ENCODE measurements at regions not wholly inside any gene's neighbourhood (a gene's known extent, or its start where the extent isn't known, plus 50 kb on each side); places are given as distances from the start of the nearest gene placed in this dataset.

DNA sequence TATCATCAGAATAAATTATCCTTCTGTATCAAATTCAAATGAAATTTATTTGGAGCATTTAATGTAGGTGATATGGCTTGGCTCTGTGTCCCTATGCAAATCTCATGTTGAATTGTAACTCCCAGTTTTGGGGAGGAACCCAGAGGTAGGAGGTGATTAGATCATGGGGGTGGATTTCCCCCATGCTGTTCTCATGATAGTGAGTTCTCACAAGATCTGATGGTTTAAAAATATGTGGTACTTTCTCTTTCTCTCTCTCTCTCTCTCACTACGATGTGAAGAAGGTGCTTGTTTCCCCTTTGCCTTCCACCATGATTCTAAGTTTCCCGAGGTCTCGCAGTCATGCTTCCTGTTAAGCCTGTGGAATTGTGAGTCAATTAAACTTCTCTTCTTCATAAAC lies 678.4 kb upstream of the RGMB start:
- Histone ChIP-seq H3K27me3 (replicated peaks; ENCODE audit: insufficient read depth) (no peaks in the 10 kb centered on the region), H3K4me3 (no peak overlapping the region), H3K9me3 (no peaks in the 10 kb centered on the region), H3K36me3 (no peaks in the 10 kb centered on the region), H3K4me1 (ENCODE audit: control insufficient read depth in 1 of 2, low read depth in 2 of 2) (no peaks in the 10 kb centered on the region), H3K27ac (no peak overlapping the region)
- TF ChIP-seq, protein P1, sequence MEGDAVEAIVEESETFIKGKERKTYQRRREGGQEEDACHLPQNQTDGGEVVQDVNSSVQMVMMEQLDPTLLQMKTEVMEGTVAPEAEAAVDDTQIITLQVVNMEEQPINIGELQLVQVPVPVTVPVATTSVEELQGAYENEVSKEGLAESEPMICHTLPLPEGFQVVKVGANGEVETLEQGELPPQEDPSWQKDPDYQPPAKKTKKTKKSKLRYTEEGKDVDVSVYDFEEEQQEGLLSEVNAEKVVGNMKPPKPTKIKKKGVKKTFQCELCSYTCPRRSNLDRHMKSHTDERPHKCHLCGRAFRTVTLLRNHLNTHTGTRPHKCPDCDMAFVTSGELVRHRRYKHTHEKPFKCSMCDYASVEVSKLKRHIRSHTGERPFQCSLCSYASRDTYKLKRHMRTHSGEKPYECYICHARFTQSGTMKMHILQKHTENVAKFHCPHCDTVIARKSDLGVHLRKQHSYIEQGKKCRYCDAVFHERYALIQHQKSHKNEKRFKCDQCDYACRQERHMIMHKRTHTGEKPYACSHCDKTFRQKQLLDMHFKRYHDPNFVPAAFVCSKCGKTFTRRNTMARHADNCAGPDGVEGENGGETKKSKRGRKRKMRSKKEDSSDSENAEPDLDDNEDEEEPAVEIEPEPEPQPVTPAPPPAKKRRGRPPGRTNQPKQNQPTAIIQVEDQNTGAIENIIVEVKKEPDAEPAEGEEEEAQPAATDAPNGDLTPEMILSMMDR (IDR thresholded peaks at IDR 0.05), result no peak
- DNase-seq (ENCODE audit: low spot score) (no peak), ATAC-seq (ENCODE audit: insufficient number of reproducible peaks, low FRiP score, low read depth) (no peak)

DNA sequence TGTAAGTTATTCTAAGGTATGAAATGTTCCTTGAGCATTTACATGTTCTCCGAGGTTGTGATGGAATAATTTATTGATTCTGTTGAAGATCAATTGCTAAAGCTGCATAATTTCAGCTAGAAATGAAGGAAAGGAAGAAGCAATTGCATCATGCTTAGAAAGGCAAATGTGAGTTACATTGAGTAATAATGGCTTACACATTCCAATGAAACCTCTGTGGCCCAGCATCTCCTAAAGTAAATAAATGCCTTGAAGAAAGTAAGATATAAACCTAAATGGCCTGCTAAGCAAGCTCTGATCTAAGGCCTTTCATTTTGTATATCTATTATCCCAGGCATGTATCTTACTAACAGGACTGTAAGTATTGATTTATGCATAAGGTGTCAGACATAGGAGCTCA lies 677.3 kb upstream of the RGMB start:
- DNase-seq (ENCODE audit: low spot score), result no peak
- TF ChIP-seq, protein P1 (IDR thresholded peaks at IDR 0.05), result no peak
- no peak overlapping the region for H3K4me3 ChIP-seq
- no peak for ATAC-seq (ENCODE audit: insufficient number of reproducible peaks, low FRiP score, low read depth)
- H3K27ac ChIP-seq, result no peak overlapping the region
- no peaks in the 10 kb centered on the region for H3K4me1 ChIP-seq (ENCODE audit: control insufficient read depth in 1 of 2, low read depth in 2 of 2)
- H3K36me3 ChIP-seq, result no peaks in the 10 kb centered on the region
- no peaks in the 10 kb centered on the region for H3K9me3 ChIP-seq
- H3K27me3 ChIP-seq (replicated peaks; ENCODE audit: insufficient read depth), result no peaks in the 10 kb centered on the region

DNA sequence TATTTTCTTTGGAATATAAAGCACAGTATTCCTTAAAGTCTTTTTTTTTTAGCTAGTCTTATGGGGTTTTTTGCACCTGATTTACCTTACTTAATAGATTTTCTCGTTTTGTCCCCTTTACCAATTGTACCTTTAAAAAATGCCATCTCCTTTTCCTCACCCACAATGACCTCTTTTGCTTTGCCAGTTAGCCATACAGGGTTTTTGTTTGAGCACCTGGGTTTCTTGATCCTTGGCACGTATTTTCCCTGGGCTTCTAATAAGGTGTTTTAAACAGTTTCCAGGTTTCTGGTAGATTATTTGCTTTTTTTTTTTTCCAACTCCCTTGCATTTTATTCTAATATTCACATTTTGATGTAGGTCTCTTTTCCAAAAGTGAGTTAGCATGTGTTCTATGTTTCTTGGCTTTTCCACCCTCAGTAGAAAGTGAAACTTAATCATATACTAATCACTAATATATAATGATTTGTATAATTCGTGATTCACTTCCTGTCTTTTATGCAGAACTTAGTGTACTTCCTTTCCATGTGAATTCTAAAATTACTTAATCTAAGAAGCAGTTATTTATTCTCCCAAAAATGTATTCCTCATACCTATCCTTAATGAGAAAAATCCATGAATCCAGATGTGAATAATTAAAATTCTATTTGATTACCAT lies 673.9 kb upstream of the RGMB start:
- ATAC-seq (ENCODE audit: insufficient number of reproducible peaks, low FRiP score, low read depth), result no peak
- TF ChIP-seq, protein P1 (IDR thresholded peaks at IDR 0.05), result no peak
- no peak overlapping the region for H3K27ac ChIP-seq
- no peak overlapping the region for H3K4me3 ChIP-seq
- H3K4me1 ChIP-seq (ENCODE audit: control insufficient read depth in 1 of 2, low read depth in 2 of 2), result no peaks in the 10 kb centered on the region
- no peak for DNase-seq (ENCODE audit: low spot score)
- no peaks in the 10 kb centered on the region for H3K27me3 ChIP-seq (replicated peaks; ENCODE audit: insufficient read depth)
- H3K9me3 ChIP-seq, result no peaks in the 10 kb centered on the region
- H3K36me3 ChIP-seq, result no peaks in the 10 kb centered on the region

DNA sequence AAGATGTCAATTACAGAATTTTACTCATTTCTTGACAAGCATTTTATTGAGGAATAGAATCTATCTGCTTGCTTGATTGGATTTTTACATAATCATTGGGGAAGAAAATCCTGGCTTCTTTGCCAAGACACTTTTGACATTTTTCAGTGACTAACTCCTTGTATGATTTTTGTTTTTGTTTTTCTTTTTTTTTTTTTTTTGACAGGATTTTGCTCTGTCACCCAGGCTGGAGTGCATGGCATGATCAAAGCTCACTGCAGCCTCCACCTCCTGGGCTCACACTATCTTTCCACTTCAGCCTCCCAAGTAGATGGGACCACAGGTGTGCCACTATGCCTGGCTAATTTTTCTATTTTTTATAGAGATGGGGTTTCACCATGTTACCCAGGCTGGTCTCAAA lies 672.3 kb upstream of the RGMB start:
- no peaks in the 10 kb centered on the region for H3K9me3 ChIP-seq
- no peak overlapping the region for H3K4me3 ChIP-seq
- no peak for DNase-seq (ENCODE audit: low spot score)
- ATAC-seq (ENCODE audit: insufficient number of reproducible peaks, low FRiP score, low read depth), result no peak
- no peaks in the 10 kb centered on the region for H3K27me3 ChIP-seq (replicated peaks; ENCODE audit: insufficient read depth)
- no peak overlapping the region for H3K27ac ChIP-seq
- no peaks in the 10 kb centered on the region for H3K36me3 ChIP-seq
- H3K4me1 ChIP-seq (ENCODE audit: control insufficient read depth in 1 of 2, low read depth in 2 of 2), result no peaks in the 10 kb centered on the region
- TF ChIP-seq, protein P1 (IDR thresholded peaks at IDR 0.05), result no peak

DNA sequence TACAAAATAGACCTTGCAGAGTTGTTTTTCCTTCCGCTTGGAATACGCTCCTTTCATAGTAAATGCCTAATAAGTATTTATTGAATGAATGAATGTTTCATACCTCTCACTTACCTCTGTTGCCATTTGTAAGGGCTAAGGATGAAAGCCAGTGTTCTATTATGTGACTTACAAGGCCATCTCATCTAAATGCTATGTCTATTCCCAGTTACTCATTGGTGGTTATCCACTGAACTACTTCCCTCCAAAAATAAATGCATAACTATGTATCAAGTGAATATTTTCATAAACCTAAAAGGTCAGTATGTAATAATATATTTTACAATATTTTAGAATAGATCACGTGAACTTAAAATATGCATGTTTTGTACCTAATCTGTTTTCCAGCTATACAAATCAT lies 670.5 kb upstream of the RGMB start:
- TF ChIP-seq, protein P1 (IDR thresholded peaks at IDR 0.05), result no peak
- ATAC-seq (ENCODE audit: insufficient number of reproducible peaks, low FRiP score, low read depth), result no peak

More for the DNA sequence above, 670.5 kb upstream of the RGMB start:
- no peaks in the 10 kb centered on the region for H3K27me3 ChIP-seq (replicated peaks; ENCODE audit: insufficient read depth)
- H3K4me1 ChIP-seq (ENCODE audit: control insufficient read depth in 1 of 2, low read depth in 2 of 2), result no peaks in the 10 kb centered on the region
- no peaks in the 10 kb centered on the region for H3K9me3 ChIP-seq
- DNase-seq (ENCODE audit: low spot score), result no peak
- no peak overlapping the region for H3K27ac ChIP-seq
- no peaks in the 10 kb centered on the region for H3K36me3 ChIP-seq
- H3K4me3 ChIP-seq, result no peak overlapping the region

All from thoracic aorta (tissue), 2 donors.